ENCODE measurements at regions not wholly inside any gene's neighbourhood (a gene's known extent, or its start where the extent isn't known, plus 50 kb on each side); places are given as distances from the start of the nearest gene placed in this dataset.

- Histone ChIP-seq H3F3A (replicated peaks; ENCODE audit: low read depth) (no peaks in the 10 kb centered on the region), H3K4me1 (ENCODE audit: insufficient read depth) (no peaks in the 10 kb centered on the region), H3K36me3 (ENCODE audit: insufficient read depth) (no peaks in the 10 kb centered on the region), H3K27ac (ENCODE audit: low read depth) (no peak overlapping the region), H3K27me3 (ENCODE audit: insufficient read depth) (no peaks in the 10 kb centered on the region), H3K4me2 (no peak overlapping the region), H3K79me2 (replicated peaks; ENCODE audit: insufficient read depth) (no peaks in the 10 kb centered on the region), H3K9me2 (ENCODE audit: insufficient read depth) (no peaks in the 10 kb centered on the region; the same call in 1 of the 2 replicates), H2AFZ (no peak overlapping the region), H4K20me1 (replicated peaks; ENCODE audit: insufficient read depth) (no peaks in the 10 kb centered on the region), H3K4me3 (no peak overlapping the region)
- Mint-ChIP-seq H3K27ac (no peak overlapping the region), H3K9me3 (no peaks in the 10 kb centered on the region), H3K36me3 (ENCODE audit: low read depth) (no peaks in the 10 kb centered on the region), H3K4me1 (no peaks in the 10 kb centered on the region; the same call in 2 of the 3 replicates), H3K27me3 (ENCODE audit: insufficient read depth, low read depth, poor library complexity) (peaks cover under 1% of the 10 kb centered on the region), H3K4me3 (no peak overlapping the region)
- no peak for TF ChIP-seq ETS1 (IDR thresholded peaks at IDR 0.05)
- TF ChIP-seq NANOG (IDR thresholded peaks at IDR 0.05; ENCODE audit: borderline replicate concordance): no peak
- TF ChIP-seq STAT1 (IDR thresholded peaks at IDR 0.05; ENCODE audit: unreplicated experiment): no peak
- no peak for TF ChIP-seq POLR2AphosphoS5 (IDR thresholded peaks at IDR 0.05; ENCODE audit: low read depth)
- no peak for TF ChIP-seq REST (IDR thresholded peaks at IDR 0.05; ENCODE audit: unreplicated experiment)
- TF ChIP-seq CREB1 (CRISPR knock-in tag; IDR thresholded peaks at IDR 0.05; ENCODE audit: low read depth): no peak
- no peak for TF ChIP-seq ZNF114 (CRISPR knock-in tag; IDR thresholded peaks at IDR 0.05)
- no peak for TF ChIP-seq ZNF331 (CRISPR knock-in tag; IDR thresholded peaks at IDR 0.05; ENCODE audit: low read depth)
- no peak for TF ChIP-seq EZH2 (IDR thresholded peaks at IDR 0.05; ENCODE audit: low read depth, unreplicated experiment)
- no peak for TF ChIP-seq EZH2phosphoT487 (IDR thresholded peaks at IDR 0.05; ENCODE audit: unreplicated experiment)
- no peak for TF ChIP-seq JUNB (IDR thresholded peaks at IDR 0.05; ENCODE audit: unreplicated experiment)
- TF ChIP-seq ZNF462 (CRISPR knock-in tag; IDR thresholded peaks at IDR 0.05): no peak
- no peak for TF ChIP-seq CTCF (conservative IDR thresholded peaks at IDR 0.05; ENCODE audit: low read depth in 2 of 2)
- DNase-seq (ENCODE audit: low spot score) (no peak), ATAC-seq (no peak)
These were observed 218.8 kb downstream of the CYP26B1 start for GRCh38 chr2:71928734-71929481.
